ENCODE measurements at regions not wholly inside any gene's neighbourhood (a gene's known extent, or its start where the extent isn't known, plus 50 kb on each side); places are given as distances from the start of the nearest gene placed in this dataset.

GRCh38 chr2:105581555-105581944 is 163.2 kb upstream of the NCK2 start:
- TF ChIP-seq CTCF (conservative IDR thresholded peaks at IDR 0.05; ENCODE audit: low read depth, low read length) (no peak), POLR2A (IDR thresholded peaks at IDR 0.05; ENCODE audit: low read depth, low read length) (no peak), BHLHE40 (IDR thresholded peaks at IDR 0.05; ENCODE audit: low read depth, low read length) (no peak), RCOR1 (IDR thresholded peaks at IDR 0.05; ENCODE audit: insufficient replicate concordance, low read length) (no peak), SMC3 (IDR thresholded peaks at IDR 0.05; ENCODE audit: low read depth, low read length) (no peak)
